22Rv1 (cell line): ENCODE measurements at regions not wholly inside any gene's neighbourhood (a gene's known extent, or its start where the extent isn't known, plus 50 kb on each side); places are given as distances from the start of the nearest gene placed in this dataset.

Experiments
- CTCF ChIP-seq: fragments of 450-650 bp; IDR thresholded peaks from 2 replicates; pipeline ENCODE4 v1.5.1; 2017; ENCODE audit warnings: mild to moderate bottlenecking
- ZFX ChIP-seq: fragments of 450-650 bp; IDR thresholded peaks from 2 replicates; pipeline ENCODE4 v1.6.1; 2017; ENCODE audit warnings: antibody characterized with exemption, borderline replicate concordance

DNA sequence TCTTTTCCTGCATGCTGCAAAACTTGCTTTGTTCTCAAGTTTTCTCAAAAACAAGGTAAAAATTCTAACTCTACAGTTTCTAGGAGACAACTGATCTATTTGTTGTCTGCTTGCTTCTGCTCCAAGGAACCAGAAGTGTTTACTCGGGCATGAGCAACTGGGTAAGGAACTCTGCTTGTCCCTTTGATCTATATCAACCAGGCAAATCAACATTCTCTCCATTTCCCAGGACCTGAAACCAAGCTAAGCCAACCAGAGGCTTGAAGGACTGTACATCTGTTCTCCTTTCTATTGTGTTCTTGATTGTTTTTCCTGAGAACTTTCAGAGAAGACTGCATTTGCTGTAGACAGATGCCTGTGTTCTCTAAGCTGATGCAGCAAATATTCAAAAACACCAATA, 335.0 kb upstream of the KCNH7 start:
- no peak for TF ChIP-seq ZFX
- no peak for TF ChIP-seq CTCF
